Gastroesophageal sphincter (tissue), 3 donors: ENCODE measurements at regions not wholly inside any gene's neighbourhood (a gene's known extent, or its start where the extent isn't known, plus 50 kb on each side); places are given as distances from the start of the nearest gene placed in this dataset.

Experiments used
- CTCF ChIP-seq, 4 experiments: fragments of 200-600 bp in 2 of 4; fragments of 450-650 bp in 2 of 4; sonication (generic) in 1 of 4; IDR thresholded peaks; one replicate each; pipeline ENCODE4 v1.5.1; 2017 to 2019; ENCODE audit warnings: antibody characterized with exemption in 4 of 4, mild to moderate bottlenecking in 2 of 4, moderate library complexity in 2 of 4
- POLR2A ChIP-seq, 2 donors: fragments of 450-650 bp; IDR thresholded peaks; one replicate each; pipeline ENCODE4 v1.6.1; 2017; ENCODE audit warnings: antibody characterized with exemption in 2 of 2, mild to moderate bottlenecking in 2 of 2, moderate library complexity in 1 of 2
- POLR2AphosphoS5 ChIP-seq: sonication (generic); formaldehyde crosslinking; IDR thresholded peaks from one replicate; pipeline ENCODE4 v1.6.1; 2017; ENCODE audit warnings: antibody characterized with exemption

- TF ChIP-seq CTCF (IDR thresholded peaks at IDR 0.05), result no peak
- no peak for TF ChIP-seq POLR2AphosphoS5
- TF ChIP-seq POLR2A (IDR thresholded peaks at IDR 0.05), result no peak
Observed at GRCh38 chr5:2142456-2142954, 259.8 kb upstream of the IRX4 start.
